ENCODE measurements at regions not wholly inside any gene's neighbourhood (a gene's known extent, or its start where the extent isn't known, plus 50 kb on each side); places are given as distances from the start of the nearest gene placed in this dataset.
"Not testable (repeated sequence)": the region's sequence is repeated elsewhere in the genome, so short reads cannot be mapped to it uniquely, and the experiment has no call there.

DNA sequence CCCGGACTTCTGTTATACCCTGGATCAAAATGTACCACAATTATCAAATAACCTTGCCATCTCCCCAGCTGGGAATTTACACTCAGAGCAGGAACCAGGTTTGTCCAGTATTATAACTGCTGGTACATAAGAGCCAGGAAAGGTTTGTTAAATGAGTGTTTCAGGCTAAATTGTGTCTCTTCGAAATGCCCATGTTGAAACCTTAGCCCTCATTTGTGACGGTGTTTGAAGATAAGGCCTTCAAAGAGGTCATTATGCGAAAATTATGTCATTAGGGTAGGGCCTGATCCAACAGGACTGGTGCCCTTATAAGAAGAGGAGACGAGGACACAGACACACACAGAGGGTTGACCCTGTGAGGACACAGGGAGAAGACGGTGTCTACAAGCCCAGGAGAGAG, 73.5 kb upstream of the DHRSX start:
- no peak overlapping the region for H3K4me3 ChIP-seq (ENCODE audit: low read depth, low read length)

DNA sequence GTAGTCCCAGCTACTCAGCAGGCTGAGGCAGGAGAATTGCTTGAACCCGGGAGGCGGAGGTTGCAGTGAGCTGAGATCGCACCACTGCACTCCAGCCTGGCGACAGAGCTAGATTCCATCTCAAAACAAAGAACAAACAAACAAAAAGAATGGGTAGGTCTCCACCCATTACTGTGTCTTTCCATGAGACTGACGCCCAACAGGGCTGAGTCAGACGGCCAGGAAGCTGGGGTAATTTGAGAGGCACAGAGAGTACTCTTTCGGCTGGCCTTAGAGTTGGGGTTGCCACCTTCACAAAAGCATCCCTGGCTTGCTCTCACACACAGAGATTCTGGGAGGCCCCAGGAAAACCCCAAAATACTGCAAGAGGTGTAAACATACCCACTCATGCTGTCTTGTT, 72.0 kb upstream of the DHRSX start:
- no peak overlapping the region for H3K4me3 ChIP-seq (ENCODE audit: low read depth, low read length)

DNA sequence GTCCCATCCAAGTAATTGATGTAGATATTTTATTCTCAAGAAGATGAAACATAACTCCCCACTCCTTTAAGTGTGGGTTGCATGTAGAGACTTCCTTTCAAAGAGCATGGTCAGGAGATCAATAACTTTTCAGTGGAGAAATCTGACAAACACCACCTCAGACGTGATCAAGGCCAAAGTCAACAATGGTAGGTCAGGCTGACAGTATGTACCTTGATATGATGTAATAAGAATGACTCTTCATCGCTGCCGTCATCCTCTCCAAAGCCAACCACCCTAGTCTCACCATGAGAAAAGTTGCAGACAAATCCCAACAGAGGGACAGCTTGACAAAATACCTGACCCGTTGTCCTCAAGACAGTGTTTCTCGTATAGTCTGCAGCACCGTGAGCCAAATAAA, 67.3 kb upstream of the DHRSX start:
- no peak overlapping the region for H3K4me3 ChIP-seq (ENCODE audit: low read depth, low read length)

DNA sequence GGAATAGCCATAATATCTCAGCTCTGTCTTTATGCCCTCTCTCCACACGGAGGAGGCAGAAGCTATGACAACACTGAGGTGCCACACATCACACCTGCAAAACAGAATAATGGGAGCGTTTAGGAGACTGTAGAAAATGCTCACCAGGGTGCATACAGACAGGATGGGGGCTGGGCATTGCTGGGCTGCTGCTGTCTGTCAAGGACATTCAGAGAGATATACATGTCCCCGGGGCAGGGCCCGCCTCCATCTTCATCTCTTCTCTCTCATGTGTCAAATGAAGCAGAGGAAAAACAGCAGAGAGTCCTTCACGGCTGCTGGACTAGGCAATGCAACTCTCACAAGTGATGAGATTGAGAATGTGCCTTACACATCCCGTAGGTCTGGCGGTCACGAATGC, 65.3 kb upstream of the DHRSX start:
- no peak overlapping the region for H3K4me3 ChIP-seq (ENCODE audit: low read depth, low read length)

DNA sequence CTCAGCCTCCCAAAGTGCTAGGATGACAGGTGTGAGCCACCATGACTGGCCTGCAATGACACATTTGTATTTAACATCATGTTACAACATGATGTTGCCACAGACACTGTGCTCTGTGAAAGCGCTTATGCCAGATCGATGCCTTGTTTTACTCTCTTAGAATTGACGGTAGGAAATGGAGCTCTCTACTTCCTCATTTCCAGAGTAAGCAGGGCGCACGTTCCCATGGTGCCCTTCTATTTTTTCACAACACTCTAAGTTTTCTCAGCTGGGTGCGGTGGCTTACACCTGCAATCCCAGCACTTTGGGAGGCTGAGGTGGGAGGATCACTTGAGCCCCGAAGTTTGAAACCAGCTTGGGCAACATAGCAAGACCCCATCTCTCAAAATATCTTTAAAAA, 60.7 kb upstream of the DHRSX start:
- no peak overlapping the region for H3K4me3 ChIP-seq (ENCODE audit: low read depth, low read length)

DNA sequence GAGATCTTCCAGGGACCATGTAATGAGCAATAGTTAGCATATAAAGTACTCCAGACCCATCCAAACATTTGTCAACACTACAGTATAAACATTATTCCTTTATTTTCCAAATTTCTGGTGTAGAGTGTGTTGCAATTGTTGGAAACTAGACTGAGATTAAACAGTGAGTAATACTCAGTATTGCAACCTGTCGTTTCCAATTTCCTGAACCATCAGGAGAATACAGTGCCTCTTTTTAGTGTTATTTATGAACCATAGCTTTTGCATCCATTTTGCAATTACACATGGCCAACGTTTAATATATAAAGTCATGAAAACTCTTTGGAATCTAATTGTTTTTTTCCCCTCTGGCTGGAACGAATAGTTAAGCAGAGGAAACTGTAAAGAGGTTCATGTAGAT, 58.3 kb upstream of the DHRSX start:
- no peak overlapping the region for H3K4me3 ChIP-seq (ENCODE audit: low read depth, low read length)

DNA sequence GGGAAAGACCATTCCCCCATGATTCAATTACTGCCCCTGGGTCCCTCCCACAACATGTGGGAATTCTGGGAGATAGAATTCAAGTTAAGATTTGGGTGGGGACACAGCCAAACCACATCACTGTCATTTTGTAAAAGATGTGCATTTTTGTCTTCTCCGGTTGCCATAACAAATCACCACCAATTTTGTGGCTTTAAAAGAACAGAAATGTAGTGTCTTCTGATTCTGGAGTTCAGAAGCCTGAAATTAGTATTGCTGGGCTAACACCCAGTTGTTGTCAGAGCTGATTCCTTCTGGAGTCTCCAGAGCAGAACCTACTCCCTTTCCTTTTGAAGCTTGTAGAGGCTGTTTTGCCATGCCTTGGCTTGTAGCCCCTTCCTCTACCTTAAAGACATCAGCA, 54.1 kb upstream of the DHRSX start:
- H3K4me3 ChIP-seq (ENCODE audit: low read depth, low read length), result no peak overlapping the region

DNA sequence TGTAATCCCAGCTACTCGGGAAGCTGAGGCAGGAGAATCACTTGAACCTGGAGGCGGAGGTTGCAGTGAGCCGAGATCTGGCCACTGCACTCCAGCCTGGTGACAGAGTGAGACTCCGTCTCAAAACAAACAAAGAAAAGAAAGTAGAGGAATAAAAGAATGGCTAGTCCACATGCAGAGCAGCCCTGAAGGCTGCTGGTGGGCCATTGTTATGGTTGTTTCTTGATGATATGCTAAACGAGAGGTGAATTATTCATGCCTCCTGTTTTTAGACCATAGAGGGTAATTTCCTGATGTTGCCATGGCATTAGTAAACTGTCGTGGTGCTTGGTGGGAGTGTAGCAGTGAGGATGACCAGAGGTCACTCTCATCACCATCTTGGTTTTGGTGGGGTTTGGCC, 53.3 kb upstream of the DHRSX start:
- not testable (repeated sequence) for H3K4me3 ChIP-seq (ENCODE audit: low read depth, low read length)

DNA sequence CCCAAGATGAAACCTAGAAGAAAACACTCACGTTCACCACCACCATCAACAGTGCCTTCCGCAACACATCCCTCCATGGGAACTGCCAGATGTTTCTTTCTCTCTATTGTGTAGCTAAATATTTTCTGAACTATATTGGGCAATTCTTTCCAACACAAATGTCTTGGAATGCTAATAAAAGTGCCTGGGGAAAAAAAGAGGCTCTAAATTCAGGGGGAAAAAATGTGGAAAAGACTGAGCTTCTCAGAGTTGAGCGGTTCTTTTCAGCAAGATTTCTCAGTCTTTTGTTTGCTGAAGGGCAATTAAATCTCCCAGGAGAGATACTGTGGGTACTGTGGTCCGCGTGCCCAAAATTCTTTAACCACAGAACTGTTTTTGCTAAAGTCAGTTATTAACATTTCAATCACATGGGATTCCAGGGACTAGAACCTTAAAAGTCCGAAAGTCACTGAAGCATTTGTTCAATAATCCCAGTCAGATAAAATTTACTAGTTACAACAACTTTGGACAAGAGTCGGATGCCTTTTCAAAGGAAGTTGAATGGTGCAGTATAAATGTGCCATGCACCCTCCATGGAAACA, 51.9 kb upstream of the DHRSX start:
- no peak overlapping the region for H3K4me3 ChIP-seq (ENCODE audit: low read depth, low read length)

DNA sequence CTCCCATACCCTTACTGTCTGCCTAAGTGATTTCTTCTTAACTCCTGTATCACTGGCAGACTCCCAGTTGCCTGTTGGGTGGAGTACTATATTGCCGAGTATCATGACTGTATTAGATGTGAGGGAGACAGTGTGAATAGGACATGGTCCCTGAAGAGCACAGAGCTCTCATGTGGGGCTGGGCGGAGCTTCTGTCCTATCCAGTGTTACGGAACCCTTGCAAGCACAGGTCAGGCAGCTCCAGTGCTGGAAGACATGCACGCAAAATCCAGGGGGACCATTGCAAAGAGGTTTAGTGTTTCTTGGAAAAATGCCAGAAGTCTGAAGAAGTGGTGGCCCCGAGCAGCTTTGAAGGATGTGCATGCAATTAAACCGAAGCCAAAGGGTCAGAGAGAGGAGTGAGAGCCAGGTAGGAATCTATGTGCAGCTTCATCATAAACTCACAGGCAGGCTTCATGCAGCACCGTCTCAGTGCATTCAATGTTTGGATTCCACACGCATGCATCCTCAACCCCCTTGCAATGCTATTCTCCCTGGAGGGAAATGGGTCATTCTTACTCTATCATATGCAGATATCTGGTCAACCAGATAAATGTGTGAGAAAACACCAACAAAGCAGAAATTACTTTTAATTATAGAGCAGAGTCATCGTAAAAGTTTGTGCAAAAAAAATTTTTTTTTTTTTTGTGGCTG, 49.7 kb upstream of the DHRSX start:
- H3K4me3 ChIP-seq (ENCODE audit: low read depth, low read length), result no peak overlapping the region
